ENCODE measurements at regions not wholly inside any gene's neighbourhood (a gene's known extent, or its start where the extent isn't known, plus 50 kb on each side); places are given as distances from the start of the nearest gene placed in this dataset.

DNA sequence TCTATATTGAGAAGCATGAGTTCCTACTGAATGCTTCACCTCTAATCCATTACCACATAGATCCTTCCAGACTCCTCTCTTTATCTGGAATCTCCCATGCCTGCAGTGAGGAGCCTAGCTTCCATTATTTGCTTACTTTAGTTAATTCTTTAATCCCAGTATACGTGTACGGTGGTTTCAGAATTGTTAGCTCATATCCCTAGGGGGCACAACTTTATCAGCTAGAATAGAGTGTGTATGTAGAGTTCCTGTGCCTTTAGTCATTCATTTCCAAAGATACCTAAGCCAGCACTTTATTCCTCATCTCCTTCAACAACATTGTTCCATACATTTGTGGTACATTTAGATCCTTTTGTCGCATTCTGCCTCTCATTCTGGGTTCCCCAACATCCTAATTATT is 226.0 kb downstream of the TJP1 start:
- TF ChIP-seq CTCF (IDR thresholded peaks at IDR 0.05) (no peak), POLR2AphosphoS5 (IDR thresholded peaks at IDR 0.05) (no peak), EP300 (IDR thresholded peaks at IDR 0.05) (no peak), POLR2A (IDR thresholded peaks at IDR 0.05) (no peak)
- 60 to 73% methylated on average over 3 of the region's 3 CpGs for WGBS, 2 donors
- Histone ChIP-seq H3K4me3 (no peak overlapping the region), H3K9me3 (no peaks in the 10 kb centered on the region), H3K27me3 (no peaks in the 10 kb centered on the region), H3K4me1 (no peaks in the 10 kb centered on the region), H3K27ac (no peak overlapping the region), H3K36me3 (no peaks in the 10 kb centered on the region)
- intact Hi-C loops (cut with DNase I): no loop called here
- no peak for DNase-seq

DNA sequence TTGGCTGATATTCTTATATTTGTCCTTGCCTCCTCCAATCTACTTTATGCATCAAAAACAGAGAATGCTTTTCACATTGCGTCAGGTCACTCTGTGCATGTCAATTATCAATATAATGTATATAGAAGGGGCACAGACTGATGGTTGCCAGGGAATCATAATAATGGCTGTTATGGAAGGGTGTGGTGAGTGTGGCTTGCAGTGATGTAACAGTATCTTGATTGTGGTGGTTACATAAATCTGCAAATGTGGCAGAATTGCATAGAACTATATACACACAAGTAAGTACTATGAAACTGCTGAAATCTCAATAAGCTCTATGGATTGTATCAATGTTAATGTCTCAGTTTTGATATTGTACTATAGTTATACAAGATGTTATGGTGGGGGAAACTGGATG is 228.6 kb downstream of the TJP1 start:
- no peaks in the 10 kb centered on the region for H3K9me3 ChIP-seq
- peaks cover 0 to 7% (median 2%) of the 10 kb centered on the region in 4 donors for H3K4me1 ChIP-seq
- H3K27me3 ChIP-seq: no peaks in the 10 kb centered on the region
- H3K4me3 ChIP-seq: no peak overlapping the region
- H3K27ac ChIP-seq: no peak overlapping the region
- no peaks in the 10 kb centered on the region for H3K36me3 ChIP-seq
- no peak for TF ChIP-seq POLR2AphosphoS5 (IDR thresholded peaks at IDR 0.05)
- no peak for TF ChIP-seq POLR2A (IDR thresholded peaks at IDR 0.05)
- TF ChIP-seq CTCF (IDR thresholded peaks at IDR 0.05): no peak
- TF ChIP-seq EP300 (IDR thresholded peaks at IDR 0.05): no peak
- intact Hi-C loops (cut with DNase I): no loop called here
- no peak for DNase-seq
- 68 to 84% methylated on average over 1 of the region's 1 CpG for WGBS, 2 donors

GRCh38 chr15:29593111-29593510 is 229.2 kb downstream of the TJP1 start:
- Histone ChIP-seq H3K27ac (no peak overlapping the region), H3K4me3 (no peak overlapping the region), H3K4me1 (peaks cover 0 to 7% (median 2%) of the 10 kb centered on the region in 4 donors), H3K27me3 (no peaks in the 10 kb centered on the region), H3K36me3 (no peaks in the 10 kb centered on the region), H3K9me3 (no peaks in the 10 kb centered on the region)
- intact Hi-C loops (cut with DNase I): no loop called here
- no peak for TF ChIP-seq POLR2AphosphoS5 (IDR thresholded peaks at IDR 0.05)
- TF ChIP-seq EP300 (IDR thresholded peaks at IDR 0.05): no peak
- no peak for TF ChIP-seq POLR2A (IDR thresholded peaks at IDR 0.05)
- TF ChIP-seq CTCF (IDR thresholded peaks at IDR 0.05): no peak
- DNase-seq: no peak
- WGBS, 2 donors: 22 to 64% methylated on average over 4 of the region's 4 CpGs

DNA sequence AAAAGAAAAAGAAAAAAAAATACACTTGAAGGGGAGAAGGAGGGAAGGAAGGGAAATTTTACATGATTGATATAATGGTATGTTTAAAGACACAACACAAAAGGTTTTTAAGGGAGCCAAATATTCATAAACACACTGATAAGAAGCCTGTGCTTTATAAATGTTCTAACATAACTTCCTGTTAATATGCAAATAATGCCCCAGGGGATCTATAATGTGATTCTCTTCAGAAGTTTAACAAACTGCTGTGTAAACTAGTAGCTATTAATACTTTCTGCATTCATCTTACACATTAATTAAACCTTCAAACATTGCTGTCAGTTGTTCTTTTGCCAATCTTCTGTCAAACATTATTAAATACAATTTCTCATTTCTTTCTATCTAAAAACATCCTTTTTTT is 231.6 kb downstream of the TJP1 start:
- Histone ChIP-seq H3K4me1 (peaks cover 0 to 7% (median 2%) of the 10 kb centered on the region in 4 donors), H3K27me3 (no peaks in the 10 kb centered on the region), H3K9me3 (no peaks in the 10 kb centered on the region), H3K36me3 (no peaks in the 10 kb centered on the region), H3K27ac (no peak overlapping the region), H3K4me3 (no peak overlapping the region)
- DNase-seq: no peak
- TF ChIP-seq CTCF (IDR thresholded peaks at IDR 0.05): no peak
- TF ChIP-seq POLR2AphosphoS5 (IDR thresholded peaks at IDR 0.05): no peak
- TF ChIP-seq POLR2A (IDR thresholded peaks at IDR 0.05): no peak
- TF ChIP-seq EP300 (IDR thresholded peaks at IDR 0.05): no peak
- intact Hi-C loops (cut with DNase I): no loop called here

- Histone ChIP-seq H3K27ac (no peak overlapping the region), H3K27me3 (no peaks in the 10 kb centered on the region), H3K4me1 (peaks cover 0 to 7% (median 2%) of the 10 kb centered on the region in 4 donors), H3K4me3 (no peak overlapping the region), H3K36me3 (no peaks in the 10 kb centered on the region), H3K9me3 (no peaks in the 10 kb centered on the region)
- no peak for TF ChIP-seq EP300 (IDR thresholded peaks at IDR 0.05)
- no peak for TF ChIP-seq CTCF (IDR thresholded peaks at IDR 0.05)
- TF ChIP-seq POLR2AphosphoS5 (IDR thresholded peaks at IDR 0.05): no peak
- intact Hi-C loops (cut with DNase I): no loop called here
- 92 to 93% methylated on average over 4 of the region's 4 CpGs for WGBS, 2 donors
- no peak for DNase-seq
Observed at GRCh38 chr15:29589975-29590374, 232.3 kb downstream of the TJP1 start.

All from sigmoid colon (tissue), 6 donors.